ENCODE measurements at regions not wholly inside any gene's neighbourhood (a gene's known extent, or its start where the extent isn't known, plus 50 kb on each side); places are given as distances from the start of the nearest gene placed in this dataset.
A peak's percentile ranks its signal among the peaks of the same experiment; 100 is the strongest.

- Histone ChIP-seq H3K4me1 (no peaks in the 10 kb centered on the region), H3K4me3 (no peak overlapping the region), H3K9me3 (no peaks in the 10 kb centered on the region), H3K27me3 (no peaks in the 10 kb centered on the region), H3K27ac (replicated peaks in 1 of 4) (no peak overlapping the region), H3K36me3 (no peaks in the 10 kb centered on the region)
- DNase-seq (ENCODE audit: extremely low spot score), result peak; percentile 50
- no peak for TF ChIP-seq CTCF (IDR thresholded peaks at IDR 0.05)
- no peak for TF ChIP-seq POLR2A (IDR thresholded peaks at IDR 0.05; ENCODE audit: low read depth)
- TF ChIP-seq POLR2AphosphoS5 (IDR thresholded peaks at IDR 0.05), result no peak
- no peak for TF ChIP-seq EP300 (IDR thresholded peaks at IDR 0.05)
- intact Hi-C loops (cut with DNase I), result no loop called here
- 92% methylated on average over 5 of the region's 5 CpGs for WGBS
Measured at GRCh38 chr16:66207883-66208265, 158.6 kb upstream of the CDH5 start.

- no peaks in the 10 kb centered on the region for H3K9me3 ChIP-seq
- peak in 1 of 2 donors; percentile 6 for TF ChIP-seq POLR2AphosphoS5 (IDR thresholded peaks at IDR 0.05)
- no peak for TF ChIP-seq EP300 (IDR thresholded peaks at IDR 0.05)
- peak; percentile 87 for DNase-seq (ENCODE audit: extremely low spot score)
- H3K4me3 ChIP-seq, result no peak overlapping the region
- no peaks in the 10 kb centered on the region for H3K4me1 ChIP-seq
- no peaks in the 10 kb centered on the region for H3K36me3 ChIP-seq
- H3K27me3 ChIP-seq, result no peaks in the 10 kb centered on the region
- intact Hi-C loops (cut with DNase I), result no loop called here
- no peak overlapping the region for H3K27ac ChIP-seq (replicated peaks in 1 of 4)
- WGBS, result 84% methylated on average over 8 of the region's 11 CpGs
Measured at GRCh38 chr16:66207139-66207882, 159.2 kb upstream of the CDH5 start.

- TF ChIP-seq POLR2A (IDR thresholded peaks at IDR 0.05; ENCODE audit: low read depth), result no peak
- no peak for TF ChIP-seq POLR2AphosphoS5 (IDR thresholded peaks at IDR 0.05)
- no peak for TF ChIP-seq CTCF (IDR thresholded peaks at IDR 0.05)
- no peak for TF ChIP-seq EP300 (IDR thresholded peaks at IDR 0.05)
Measured at GRCh38 chr16:66206363-66206762, 160.1 kb upstream of the CDH5 start.

GRCh38 chr16:66205287-66206231, 160.9 kb upstream of the CDH5 start:
- 62% methylated on average over 8 of the region's 8 CpGs for WGBS
- no peaks in the 10 kb centered on the region for H3K4me1 ChIP-seq
- DNase-seq (ENCODE audit: extremely low spot score), result peak; percentile 64
- H3K27ac ChIP-seq (replicated peaks in 1 of 4), result no peak overlapping the region
- H3K9me3 ChIP-seq, result no peaks in the 10 kb centered on the region
- intact Hi-C loops (cut with DNase I), result no loop called here
- no peaks in the 10 kb centered on the region for H3K27me3 ChIP-seq
- TF ChIP-seq POLR2A (IDR thresholded peaks at IDR 0.05; ENCODE audit: low read depth) (no peak), POLR2AphosphoS5 (IDR thresholded peaks at IDR 0.05) (no peak), CTCF (IDR thresholded peaks at IDR 0.05) (no peak), EP300 (IDR thresholded peaks at IDR 0.05) (no peak)
- H3K4me3 ChIP-seq, result no peak overlapping the region
- no peaks in the 10 kb centered on the region for H3K36me3 ChIP-seq

More at GRCh38 chr16:66206363-66206762, 160.1 kb upstream of the CDH5 start:
- intact Hi-C loops (cut with DNase I), result no loop called here
- no peaks in the 10 kb centered on the region for H3K36me3 ChIP-seq
- no peaks in the 10 kb centered on the region for H3K9me3 ChIP-seq
- no peak overlapping the region for H3K27ac ChIP-seq (replicated peaks in 1 of 4)
- DNase-seq (ENCODE audit: extremely low spot score), result peak; percentile 39
- no peaks in the 10 kb centered on the region for H3K27me3 ChIP-seq
- WGBS, result 75% methylated on average over 4 of the region's 4 CpGs
- no peak overlapping the region for H3K4me3 ChIP-seq
- H3K4me1 ChIP-seq, result no peaks in the 10 kb centered on the region

GRCh38 chr16:66204756-66205155, 161.7 kb upstream of the CDH5 start:
- 58% methylated on average over 3 of the region's 3 CpGs for WGBS
- intact Hi-C loops (cut with DNase I), result no loop called here
- H3K9me3 ChIP-seq, result no peaks in the 10 kb centered on the region
- no peaks in the 10 kb centered on the region for H3K4me1 ChIP-seq
- H3K36me3 ChIP-seq, result no peaks in the 10 kb centered on the region
- TF ChIP-seq EP300 (IDR thresholded peaks at IDR 0.05), result no peak
- TF ChIP-seq POLR2A (IDR thresholded peaks at IDR 0.05; ENCODE audit: low read depth), result no peak
- TF ChIP-seq POLR2AphosphoS5 (IDR thresholded peaks at IDR 0.05), result no peak
- TF ChIP-seq CTCF (IDR thresholded peaks at IDR 0.05), result no peak
- no peak for DNase-seq (ENCODE audit: extremely low spot score)
- no peak overlapping the region for H3K4me3 ChIP-seq
- H3K27ac ChIP-seq (replicated peaks in 1 of 4), result no peak overlapping the region
- no peaks in the 10 kb centered on the region for H3K27me3 ChIP-seq
